Stomach (tissue), 4 donors: ENCODE measurements at regions not wholly inside any gene's neighbourhood (a gene's known extent, or its start where the extent isn't known, plus 50 kb on each side); places are given as distances from the start of the nearest gene placed in this dataset.

Experiments
- CTCF ChIP-seq, 7 experiments: fragments of 450-650 bp in 4 of 7; fragments of 200-600 bp in 3 of 7; sonication (generic) in 3 of 7; IDR thresholded peaks; one replicate each; pipeline ENCODE4 v1.5.1; 2016 to 2019; ENCODE audit warnings: antibody characterized with exemption in 7 of 7, control low read depth in 2 of 7, mild to moderate bottlenecking in 1 of 7
- EP300 ChIP-seq: sonication (generic); formaldehyde crosslinking; IDR thresholded peaks from one replicate; pipeline ENCODE4 v1.6.1; 2017; ENCODE audit warnings: antibody characterized with exemption
- POLR2A ChIP-seq, 4 donors: fragments of 450-650 bp; IDR thresholded peaks; one replicate each; pipeline ENCODE4 v1.6.1; 2016; ENCODE audit warnings: antibody characterized with exemption in 4 of 4, control low read depth in 2 of 4, mild to moderate bottlenecking in 1 of 4, moderate library complexity in 1 of 4

- no peak for TF ChIP-seq EP300
- TF ChIP-seq POLR2A (IDR thresholded peaks at IDR 0.05) = no peak
- TF ChIP-seq CTCF (IDR thresholded peaks at IDR 0.05) = no peak
These were observed 139.4 kb upstream of the CXorf66 start for GRCh38 chrX:140104760-140105159.
